Spleen (tissue), 7 donors: ENCODE measurements at regions not wholly inside any gene's neighbourhood (a gene's known extent, or its start where the extent isn't known, plus 50 kb on each side); places are given as distances from the start of the nearest gene placed in this dataset.

Experiments
- POLR2A ChIP-seq, 3 donors: fragments of 450-650 bp; IDR thresholded peaks; one replicate each; pipeline ENCODE4 v1.5.1; 2017; ENCODE audit warnings: antibody characterized with exemption in 3 of 3, mild to moderate bottlenecking in 1 of 3
- TF ChIP-seq, protein P1 (sequence below), 11 experiments: fragments of 200-600 bp in 7 of 11; fragments of 450-650 bp in 4 of 11; sonication (generic) in 4 of 11; IDR thresholded peaks in 8 of 11; conservative IDR thresholded peaks in 3 of 11; 1 replicate in 7 of 11; 2 replicates in 4 of 11; pipeline versions ENCODE4 v1.4.0 to v1.8.0; 2016 to 2021; ENCODE audit warnings: antibody characterized with exemption in 11 of 11, inconsistent platforms in 4 of 11, mild to moderate bottlenecking in 1 of 11
- donor health status: DM: no; HTN: no; CAD: no; lungs with moderate emphysema.
- donor health status: DM: no; HTN: no; CAD: no.
- donor health status: DM: no; HTN: no; CAD: no.

DNA sequence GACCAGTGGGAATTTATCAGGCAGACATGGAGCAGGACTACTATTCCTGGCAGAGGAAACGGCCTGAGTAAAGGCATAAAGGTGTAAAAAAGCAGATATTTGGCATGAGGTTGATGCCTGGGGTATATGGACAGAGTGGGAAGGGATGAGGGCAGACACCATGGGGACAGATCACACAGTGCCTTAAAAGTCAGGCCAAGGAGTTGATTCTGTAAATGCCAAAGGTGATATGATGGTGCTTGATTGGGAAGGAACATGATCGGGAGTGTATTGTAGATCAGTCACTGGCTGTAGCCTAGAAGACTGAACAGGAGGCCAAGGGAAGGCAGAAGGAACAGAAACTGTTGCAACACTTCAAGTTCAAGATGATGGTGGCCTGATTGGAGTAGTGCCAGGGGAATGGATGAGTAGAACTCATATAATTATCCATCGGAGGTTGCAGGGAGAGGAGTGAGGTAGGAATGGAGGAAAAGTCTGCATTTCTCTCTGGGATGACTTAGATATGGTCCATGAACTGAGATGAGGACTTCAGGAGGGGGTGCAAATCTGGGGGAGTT is 594.3 kb upstream of the KLF4 start:
- TF ChIP-seq POLR2A (IDR thresholded peaks at IDR 0.05): no peak
- TF ChIP-seq, protein P1, sequence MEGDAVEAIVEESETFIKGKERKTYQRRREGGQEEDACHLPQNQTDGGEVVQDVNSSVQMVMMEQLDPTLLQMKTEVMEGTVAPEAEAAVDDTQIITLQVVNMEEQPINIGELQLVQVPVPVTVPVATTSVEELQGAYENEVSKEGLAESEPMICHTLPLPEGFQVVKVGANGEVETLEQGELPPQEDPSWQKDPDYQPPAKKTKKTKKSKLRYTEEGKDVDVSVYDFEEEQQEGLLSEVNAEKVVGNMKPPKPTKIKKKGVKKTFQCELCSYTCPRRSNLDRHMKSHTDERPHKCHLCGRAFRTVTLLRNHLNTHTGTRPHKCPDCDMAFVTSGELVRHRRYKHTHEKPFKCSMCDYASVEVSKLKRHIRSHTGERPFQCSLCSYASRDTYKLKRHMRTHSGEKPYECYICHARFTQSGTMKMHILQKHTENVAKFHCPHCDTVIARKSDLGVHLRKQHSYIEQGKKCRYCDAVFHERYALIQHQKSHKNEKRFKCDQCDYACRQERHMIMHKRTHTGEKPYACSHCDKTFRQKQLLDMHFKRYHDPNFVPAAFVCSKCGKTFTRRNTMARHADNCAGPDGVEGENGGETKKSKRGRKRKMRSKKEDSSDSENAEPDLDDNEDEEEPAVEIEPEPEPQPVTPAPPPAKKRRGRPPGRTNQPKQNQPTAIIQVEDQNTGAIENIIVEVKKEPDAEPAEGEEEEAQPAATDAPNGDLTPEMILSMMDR (IDR thresholded peaks at IDR 0.05 in 8 of 11, conservative IDR thresholded peaks at IDR 0.05 in 3 of 11): no peak
